GM12872 (cell line): ENCODE measurements at regions not wholly inside any gene's neighbourhood (a gene's known extent, or its start where the extent isn't known, plus 50 kb on each side); places are given as distances from the start of the nearest gene placed in this dataset.

Source experiments
- TF ChIP-seq, protein P1 (sequence below): IDR thresholded peaks from 3 replicates; pipeline ENCODE4 v1.5.1; 2011; ENCODE audit warnings: low read depth, mild to moderate bottlenecking, low read length, moderate library complexity; ENCODE audit not compliant: insufficient read depth

DNA sequence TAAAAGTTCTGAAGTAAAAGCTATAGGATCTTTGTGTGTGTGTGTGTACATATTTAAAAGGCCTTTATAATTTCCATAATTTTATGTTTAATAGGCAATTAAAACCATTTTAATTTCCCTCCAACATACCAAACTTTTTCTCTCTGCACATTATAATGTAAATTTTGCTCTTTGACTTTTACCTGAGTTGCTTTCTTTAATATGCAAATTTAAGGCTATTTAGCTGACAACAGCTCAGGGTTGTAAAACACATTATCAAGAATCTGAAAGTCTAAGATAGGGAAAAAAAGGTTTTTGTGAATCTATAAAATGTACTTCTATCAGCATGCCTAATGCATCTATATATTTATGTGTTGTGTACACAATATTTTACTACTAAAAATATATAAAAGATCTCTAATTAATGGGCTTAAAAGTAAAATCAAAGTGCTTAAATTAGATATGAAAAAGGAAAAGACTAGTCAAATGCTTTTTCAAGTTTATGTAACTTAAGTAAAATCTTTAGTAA lies 239.6 kb upstream of the RAI14 start:
- TF ChIP-seq, protein P1, sequence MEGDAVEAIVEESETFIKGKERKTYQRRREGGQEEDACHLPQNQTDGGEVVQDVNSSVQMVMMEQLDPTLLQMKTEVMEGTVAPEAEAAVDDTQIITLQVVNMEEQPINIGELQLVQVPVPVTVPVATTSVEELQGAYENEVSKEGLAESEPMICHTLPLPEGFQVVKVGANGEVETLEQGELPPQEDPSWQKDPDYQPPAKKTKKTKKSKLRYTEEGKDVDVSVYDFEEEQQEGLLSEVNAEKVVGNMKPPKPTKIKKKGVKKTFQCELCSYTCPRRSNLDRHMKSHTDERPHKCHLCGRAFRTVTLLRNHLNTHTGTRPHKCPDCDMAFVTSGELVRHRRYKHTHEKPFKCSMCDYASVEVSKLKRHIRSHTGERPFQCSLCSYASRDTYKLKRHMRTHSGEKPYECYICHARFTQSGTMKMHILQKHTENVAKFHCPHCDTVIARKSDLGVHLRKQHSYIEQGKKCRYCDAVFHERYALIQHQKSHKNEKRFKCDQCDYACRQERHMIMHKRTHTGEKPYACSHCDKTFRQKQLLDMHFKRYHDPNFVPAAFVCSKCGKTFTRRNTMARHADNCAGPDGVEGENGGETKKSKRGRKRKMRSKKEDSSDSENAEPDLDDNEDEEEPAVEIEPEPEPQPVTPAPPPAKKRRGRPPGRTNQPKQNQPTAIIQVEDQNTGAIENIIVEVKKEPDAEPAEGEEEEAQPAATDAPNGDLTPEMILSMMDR: no peak

DNA sequence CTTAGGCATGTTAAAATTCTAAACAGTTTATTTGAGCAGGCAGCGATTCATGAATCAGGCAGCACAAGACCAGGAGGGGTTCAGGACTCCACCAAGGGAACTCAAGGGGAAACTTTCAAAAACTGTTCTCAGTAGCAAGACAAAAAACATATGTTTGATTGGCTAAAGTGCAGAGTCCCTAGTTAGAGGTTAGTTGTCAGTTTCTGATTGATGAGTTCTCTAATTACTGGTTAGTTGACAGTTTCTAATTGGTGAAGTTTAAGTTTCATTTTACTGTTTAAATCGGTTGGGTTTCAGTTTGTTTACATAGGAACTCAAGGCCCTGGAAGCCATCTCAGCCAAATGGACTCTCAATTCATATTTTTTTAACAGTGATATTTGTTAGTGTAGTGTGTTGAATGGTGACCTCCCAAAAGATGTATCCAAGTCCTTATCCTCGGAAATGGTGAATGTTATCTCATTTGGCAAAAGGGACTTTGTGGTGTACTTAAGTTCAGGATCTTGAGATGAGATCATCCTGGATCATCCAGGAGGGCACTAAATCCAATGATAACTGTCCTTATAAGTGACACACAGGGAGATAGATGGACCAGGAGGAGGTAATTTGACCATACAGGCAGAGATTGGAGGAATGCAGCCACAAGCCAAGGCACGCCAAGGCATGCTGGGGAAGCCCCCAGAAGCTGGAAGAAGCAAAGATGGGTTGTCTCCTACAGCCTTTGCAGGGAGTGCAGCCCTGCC lies 219.2 kb upstream of the RAI14 start:
- TF ChIP-seq, protein P1: no peak

GRCh38 chr5:34439601-34440000 lies 216.5 kb upstream of the RAI14 start:
- TF ChIP-seq, protein P1: no peak

GRCh38 chr5:34447424-34447823 lies 208.7 kb upstream of the RAI14 start:
- TF ChIP-seq, protein P1: no peak

- TF ChIP-seq, protein P1: no peak
Observed at GRCh38 chr5:34449639-34450038, 206.5 kb upstream of the RAI14 start.

DNA sequence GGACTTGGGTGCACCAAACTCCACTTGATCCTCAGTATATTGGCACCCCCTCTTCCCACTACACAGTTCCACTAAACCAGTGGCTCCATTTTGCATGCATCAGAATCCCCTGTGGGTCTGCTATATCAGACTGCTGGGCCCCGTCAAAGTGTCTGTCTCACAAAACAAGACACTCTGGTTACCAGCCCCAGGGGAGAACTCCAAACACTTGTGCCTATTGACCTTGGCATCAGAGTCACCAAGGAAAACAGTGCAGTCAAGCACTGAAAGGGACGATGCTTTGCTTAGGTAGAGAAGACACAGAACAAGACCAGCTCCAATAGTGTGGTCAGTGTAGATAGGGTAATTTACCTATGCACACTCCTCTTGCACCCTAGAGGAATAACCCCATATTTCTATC lies 205.8 kb upstream of the RAI14 start:
- TF ChIP-seq, protein P1: no peak

- TF ChIP-seq, protein P1: peak; percentile 34; the same call in 1 of the 3 replicates
Observed at GRCh38 chr5:34452170-34452828, 203.8 kb upstream of the RAI14 start.
